Fibroblast of villous mesenchyme (primary cell): ENCODE measurements at regions not wholly inside any gene's neighbourhood (a gene's known extent, or its start where the extent isn't known, plus 50 kb on each side); places are given as distances from the start of the nearest gene placed in this dataset.
"Not testable (repeated sequence)": the region's sequence is repeated elsewhere in the genome, so short reads cannot be mapped to it uniquely, and the experiment has no call there.

Source experiments
- DNase-seq: peaks from one replicate; pipeline ENCODE4 v3.0.0-alpha.2; 2010; ENCODE audit warnings: low read depth
- H3K4me3 ChIP-seq: 2 replicates; pipeline ENCODE4 v1.5.1; 2011; ENCODE audit warnings: low read depth, mild to moderate bottlenecking, low read length
- CTCF ChIP-seq: IDR thresholded peaks from 2 replicates; pipeline ENCODE4 v1.5.1; 2012; ENCODE audit warnings: low read depth, mild to moderate bottlenecking, low read length; ENCODE audit not compliant: insufficient read depth

- DNase-seq, result no peak
- H3K4me3 ChIP-seq, result no peak overlapping the region
- no peak for TF ChIP-seq CTCF
Measured at GRCh38 chr6:159415540-159415939, 246.3 kb downstream of the FNDC1 start.

GRCh38 chr6:159414711-159415110 is 245.5 kb downstream of the FNDC1 start:
- no peak for DNase-seq
- TF ChIP-seq CTCF, result no peak
- no peak overlapping the region for H3K4me3 ChIP-seq

- DNase-seq, H3K4me3 ChIP-seq: not testable (repeated sequence)
Measured at GRCh38 chr6:159407211-159407780, 238.1 kb downstream of the FNDC1 start.

- no peak for DNase-seq
- no peak overlapping the region for H3K4me3 ChIP-seq
- no peak for TF ChIP-seq CTCF
Measured at GRCh38 chr6:159404296-159404695, 235.1 kb downstream of the FNDC1 start.

GRCh38 chr6:159400826-159401225 is 231.6 kb downstream of the FNDC1 start:
- no peak for TF ChIP-seq CTCF
- H3K4me3 ChIP-seq, result no peak overlapping the region
- no peak for DNase-seq

GRCh38 chr6:159399751-159400221 is 230.6 kb downstream of the FNDC1 start:
- H3K4me3 ChIP-seq, result no peak overlapping the region
- TF ChIP-seq CTCF, result no peak
- DNase-seq, result no peak

- no peak for TF ChIP-seq CTCF
- H3K4me3 ChIP-seq, result no peak overlapping the region
- DNase-seq, result no peak
Measured at GRCh38 chr6:159398633-159399032, 229.4 kb downstream of the FNDC1 start.
